ENCODE measurements at regions not wholly inside any gene's neighbourhood (a gene's known extent, or its start where the extent isn't known, plus 50 kb on each side); places are given as distances from the start of the nearest gene placed in this dataset.

DNA sequence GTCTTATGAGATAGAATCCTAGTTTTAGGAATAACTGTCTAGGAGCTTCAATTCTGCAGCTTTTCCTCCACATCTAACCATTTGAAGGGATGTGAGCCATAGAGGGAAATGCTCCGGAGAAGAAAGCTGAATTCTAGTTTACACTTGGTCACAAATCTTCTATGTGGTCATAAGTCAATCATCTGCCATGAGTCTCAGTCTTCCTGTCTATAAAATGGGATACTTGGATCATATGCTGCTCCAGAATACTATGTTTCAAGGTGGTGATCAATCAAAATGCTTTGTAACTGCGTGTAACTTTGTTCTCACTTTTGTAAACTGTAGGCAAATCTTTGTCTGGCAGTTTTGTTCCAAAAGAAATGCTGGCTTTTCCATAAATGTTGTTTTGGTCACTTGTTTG is 152.0 kb upstream of the SV2C start:
- TF ChIP-seq GATA2 (IDR thresholded peaks at IDR 0.05; ENCODE audit: low read depth, low read length) (no peak), GATA3 (IDR thresholded peaks at IDR 0.05; ENCODE audit: low read depth, low read length) (no peak)
